ENCODE measurements at regions not wholly inside any gene's neighbourhood (a gene's known extent, or its start where the extent isn't known, plus 50 kb on each side); places are given as distances from the start of the nearest gene placed in this dataset.

DNA sequence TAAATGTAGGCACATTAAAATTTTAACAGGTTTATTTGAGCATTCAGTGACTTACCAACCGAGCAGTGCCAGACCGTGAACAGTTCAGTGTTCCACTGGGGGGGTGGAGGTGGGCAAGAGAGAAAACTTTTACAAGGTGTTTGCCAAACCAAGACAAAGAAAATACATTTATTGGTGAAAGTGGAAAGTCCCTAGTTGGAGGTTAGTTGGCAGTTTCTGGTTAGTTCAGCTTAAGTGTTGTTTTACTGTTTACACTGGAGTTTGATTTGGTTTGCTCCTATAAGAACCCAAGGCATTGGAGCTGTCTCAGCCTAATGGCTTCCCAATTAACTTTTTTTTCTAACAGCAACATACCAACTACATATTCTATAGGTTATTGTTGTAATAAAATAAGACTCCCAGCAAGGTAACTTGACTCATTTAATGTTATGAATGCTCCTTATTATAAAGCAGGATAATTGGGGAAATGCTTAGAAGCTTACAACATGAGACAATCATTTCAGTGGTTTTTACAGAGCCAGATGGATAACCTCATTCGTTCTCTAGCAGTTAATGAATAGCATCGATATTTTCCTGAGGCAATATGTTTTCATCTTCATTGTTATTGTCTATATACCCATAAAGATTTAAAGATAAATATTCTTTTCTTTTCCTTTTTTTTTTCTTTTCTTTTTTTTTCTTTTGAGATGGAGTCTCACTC is 115.8 kb downstream of the ETNK1 start:
- DNase-seq (ENCODE audit: low spot score) (no peak), ATAC-seq (no peak)
- intact Hi-C loops (cut with DNase I) = no loop called here

- peak; percentile 66 for ATAC-seq
- intact Hi-C loops (cut with DNase I) = no loop called here
- DNase-seq (ENCODE audit: low spot score) = no peak
These were observed 118.7 kb downstream of the ETNK1 start for GRCh38 chr12:22743700-22744099.

GRCh38 chr12:22744197-22744596 is 119.2 kb downstream of the ETNK1 start:
- ATAC-seq (no peak), DNase-seq (ENCODE audit: low spot score) (no peak)
- intact Hi-C loops (cut with DNase I) = no loop called here

DNA sequence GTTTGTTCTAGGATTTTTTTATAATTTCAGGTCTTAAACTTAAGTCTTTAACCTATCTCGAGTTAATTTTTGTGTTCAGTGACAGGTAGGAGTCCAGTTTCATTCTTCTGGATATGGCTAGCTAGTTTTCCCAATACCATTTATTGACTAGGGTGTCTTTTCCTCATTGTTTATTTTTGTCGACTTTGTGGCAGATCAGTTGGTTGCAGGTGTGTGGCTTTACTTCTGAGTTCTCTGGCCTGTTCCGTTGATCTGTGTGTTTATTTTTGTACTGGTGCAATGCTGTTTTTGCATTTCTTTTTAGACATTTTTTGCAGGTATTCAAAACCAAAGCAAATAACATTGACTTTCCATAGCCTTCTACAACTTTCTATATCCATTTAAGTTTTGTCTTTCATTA is 121.7 kb downstream of the ETNK1 start:
- intact Hi-C loops (cut with DNase I) = no loop called here
- ATAC-seq (no peak), DNase-seq (ENCODE audit: low spot score) (no peak)

GRCh38 chr12:22755629-22756028 is 130.7 kb downstream of the ETNK1 start:
- no peak for DNase-seq (ENCODE audit: low spot score)
- no peak for ATAC-seq

GRCh38 chr12:22759769-22760674 is 135.1 kb downstream of the ETNK1 start:
- no peak for DNase-seq (ENCODE audit: low spot score)
- peak; percentile 51 for ATAC-seq
- intact Hi-C loops (cut with DNase I) = no loop called here

More at GRCh38 chr12:22755629-22756028, 130.7 kb downstream of the ETNK1 start:
- intact Hi-C loops (cut with DNase I) = no loop called here

DNA sequence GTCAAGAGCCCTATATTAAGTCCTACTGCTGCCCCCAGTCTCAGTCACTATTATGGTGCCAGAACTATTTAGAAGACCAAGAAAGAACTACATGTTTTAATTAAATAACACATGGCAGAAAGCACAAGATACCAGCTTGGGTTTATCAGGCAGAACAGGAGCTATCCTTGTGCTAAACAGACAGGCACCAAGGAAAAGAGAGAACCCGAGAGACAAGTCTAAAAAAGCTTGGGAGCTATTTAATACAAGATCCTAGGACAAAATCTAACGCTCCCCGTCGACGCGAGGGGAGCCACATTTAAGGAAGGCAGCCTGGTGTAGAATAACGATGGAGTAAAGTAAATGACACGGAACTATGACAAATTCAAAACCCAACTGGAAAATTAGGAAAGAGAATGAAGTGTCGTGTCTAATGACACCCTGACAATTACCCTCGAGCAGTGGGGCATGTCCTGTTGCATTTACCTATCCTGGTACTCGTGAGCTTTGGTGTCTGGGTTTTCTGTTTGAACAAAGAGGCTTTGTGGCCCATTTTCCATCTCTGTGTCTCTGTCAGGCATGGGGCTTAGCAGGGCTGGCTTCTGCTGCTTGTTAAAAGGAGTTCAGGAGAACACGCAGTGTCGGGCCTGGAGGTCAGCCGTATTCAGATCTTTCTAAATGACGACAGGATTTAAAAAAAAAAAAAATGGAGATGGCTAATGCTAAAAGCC is 140.6 kb downstream of the ETNK1 start:
- DNase-seq (ENCODE audit: low spot score) = no peak

DNA sequence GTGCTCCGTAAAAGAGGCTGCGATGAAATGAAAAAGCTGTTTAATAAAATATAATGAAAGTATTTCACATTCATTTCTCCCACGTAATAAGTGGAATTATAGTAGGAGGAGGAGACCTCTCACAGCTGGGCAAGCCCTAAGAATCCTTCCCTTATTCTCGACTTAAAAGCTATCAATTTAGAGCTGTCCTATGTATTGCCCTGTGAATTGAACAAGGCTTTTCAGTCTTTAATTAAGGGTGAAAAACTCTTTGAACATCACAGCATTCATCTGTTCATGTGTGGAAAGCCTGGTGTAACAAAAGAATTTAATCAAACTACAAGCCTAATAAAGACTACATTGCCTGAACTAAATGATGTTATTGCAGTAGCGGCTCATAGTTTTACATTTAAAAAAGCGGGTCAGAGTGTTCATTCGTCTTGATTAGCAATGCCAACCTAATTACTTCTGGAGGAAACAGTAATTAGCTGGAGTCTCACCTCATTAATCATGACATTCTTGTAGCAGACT is 142.0 kb downstream of the ETNK1 start:
- intact Hi-C loops (cut with DNase I) = no loop called here
- no peak for DNase-seq (ENCODE audit: low spot score)
- no peak for ATAC-seq

More for the DNA sequence above, 140.6 kb downstream of the ETNK1 start:
- ATAC-seq = no peak
- intact Hi-C loops (cut with DNase I) = no loop called here

- DNase-seq (ENCODE audit: low spot score) (no peak), ATAC-seq (no peak)
- intact Hi-C loops (cut with DNase I) = no loop called here
These were observed 156.4 kb downstream of the ETNK1 start for GRCh38 chr12:22781339-22781738.

DNA sequence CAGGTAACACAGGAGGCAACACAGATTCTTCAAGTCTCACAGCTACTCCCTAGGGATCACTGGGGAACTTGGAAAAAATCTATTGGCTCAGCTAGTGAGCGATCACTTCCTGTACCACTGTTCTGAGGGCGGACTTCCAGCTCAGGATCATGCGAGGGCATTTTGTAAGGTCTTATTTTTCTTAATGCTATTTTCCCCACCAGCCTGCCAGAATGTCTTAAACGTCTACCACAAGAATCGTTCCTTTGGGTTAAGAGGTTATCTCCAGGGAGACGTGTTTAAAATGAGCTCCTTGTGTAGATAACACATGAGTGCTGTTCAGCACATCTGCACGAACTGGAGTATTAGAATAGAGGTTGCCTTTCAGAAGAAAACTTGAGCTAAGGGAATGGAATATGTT is 162.6 kb downstream of the ETNK1 start:
- DNase-seq (ENCODE audit: low spot score) (no peak), ATAC-seq (peak; percentile 90)
- intact Hi-C loops (cut with DNase I) = no loop called here

DNA sequence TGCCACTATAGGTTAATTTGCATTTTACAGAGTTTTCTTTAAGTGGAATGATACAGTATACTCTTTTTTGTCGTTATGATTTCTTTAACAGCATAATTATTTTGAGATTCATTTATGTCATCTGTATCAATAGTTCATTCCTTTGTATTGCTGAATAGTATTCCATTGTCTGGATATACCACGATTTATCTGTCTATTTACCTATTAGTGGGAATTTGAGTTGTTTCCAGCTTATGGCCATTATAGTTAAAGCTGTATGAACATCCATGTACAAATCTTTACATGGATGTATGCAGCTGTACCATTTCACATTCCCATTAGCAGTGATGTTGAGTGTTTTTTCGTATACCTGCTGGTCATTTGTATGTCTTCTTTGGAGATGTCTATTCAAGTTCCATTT is 163.9 kb downstream of the ETNK1 start:
- intact Hi-C loops (cut with DNase I) = no loop called here
- DNase-seq (ENCODE audit: low spot score) = no peak

GRCh38 chr12:22792138-22792537 is 167.2 kb downstream of the ETNK1 start:
- ATAC-seq = no peak
- no peak for DNase-seq (ENCODE audit: low spot score)
- intact Hi-C loops (cut with DNase I) = no loop called here

More for the DNA sequence above, 163.9 kb downstream of the ETNK1 start:
- ATAC-seq = no peak

GRCh38 chr12:22794017-22794416 is 169.0 kb downstream of the ETNK1 start:
- DNase-seq (ENCODE audit: low spot score) (no peak), ATAC-seq (no peak)
- intact Hi-C loops (cut with DNase I) = no loop called here

GRCh38 chr12:22796941-22797630 is 172.1 kb downstream of the ETNK1 start:
- intact Hi-C loops (cut with DNase I) = no loop called here
- no peak for ATAC-seq
- no peak for DNase-seq (ENCODE audit: low spot score)

- intact Hi-C loops (cut with DNase I) = no loop called here
- ATAC-seq = no peak
- DNase-seq (ENCODE audit: low spot score) = no peak
These were observed 172.7 kb downstream of the ETNK1 start for GRCh38 chr12:22797701-22798100.

DNA sequence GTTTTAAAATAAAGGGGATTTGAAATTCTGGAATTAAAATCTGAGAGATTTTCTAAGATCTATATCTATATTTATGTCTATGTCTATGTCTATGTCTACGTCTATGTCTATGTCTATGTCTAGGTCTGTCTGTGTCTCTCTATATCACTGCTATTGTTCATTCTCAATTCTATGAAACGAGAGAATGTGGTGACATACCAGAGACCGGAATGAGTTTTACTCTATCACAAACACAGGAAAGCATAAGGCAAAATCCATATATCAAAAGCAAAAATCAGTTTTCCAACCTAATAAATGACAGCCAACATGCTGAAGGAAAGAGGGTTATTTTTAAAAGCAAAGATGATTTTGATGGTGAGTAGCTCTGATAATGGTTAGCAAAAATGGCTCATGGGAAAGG is 173.1 kb downstream of the ETNK1 start:
- DNase-seq (ENCODE audit: low spot score) = no peak
- intact Hi-C loops (cut with DNase I) = no loop called here
- ATAC-seq = no peak

DNA sequence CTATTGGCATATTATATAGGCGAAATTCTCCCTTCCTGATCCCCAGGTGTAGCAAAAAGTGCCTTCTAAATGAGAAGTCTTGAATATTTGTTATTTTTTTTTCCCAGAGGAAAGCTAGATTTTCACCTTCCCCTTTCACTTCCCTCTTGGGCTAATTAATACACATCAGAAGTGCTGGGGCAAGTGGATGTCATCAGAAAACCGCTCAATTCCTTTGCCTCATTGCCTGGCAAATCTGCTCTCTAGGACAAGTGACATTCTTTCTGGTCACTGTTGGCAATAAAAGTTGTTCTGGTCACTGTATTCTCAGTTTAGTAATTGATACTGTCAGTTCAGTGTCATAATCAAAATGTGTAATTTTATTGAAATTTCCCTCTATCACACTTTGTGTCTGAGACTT is 174.5 kb downstream of the ETNK1 start:
- ATAC-seq = no peak
- no peak for DNase-seq (ENCODE audit: low spot score)
- intact Hi-C loops (cut with DNase I) = no loop called here

GRCh38 chr12:22800332-22800731 is 175.4 kb downstream of the ETNK1 start:
- DNase-seq (ENCODE audit: low spot score) (no peak), ATAC-seq (no peak)
- intact Hi-C loops (cut with DNase I) = no loop called here

All from sciatic nerve (tissue), 2 donors.